ENCODE measurements at regions not wholly inside any gene's neighbourhood (a gene's known extent, or its start where the extent isn't known, plus 50 kb on each side); places are given as distances from the start of the nearest gene placed in this dataset.

- TF ChIP-seq EZH2 (IDR thresholded peaks at IDR 0.05; ENCODE audit: borderline replicate concordance, low read depth, low read length, poor library complexity, severe bottlenecking) (no peak), CTCF (conservative IDR thresholded peaks at IDR 0.05; ENCODE audit: low read depth, low read length) (no peak)
Observed at GRCh38 chr9:107229241-107229741, 53.8 kb upstream of the RAD23B start.
